H1 (cell line): ENCODE measurements at regions not wholly inside any gene's neighbourhood (a gene's known extent, or its start where the extent isn't known, plus 50 kb on each side); places are given as distances from the start of the nearest gene placed in this dataset.

Experiments
- CTCF ChIA-PET: fragments of 300-600 bp; sonication (Branson Sonifier 250); formaldehyde crosslinking; loops from one replicate; lab custom pipeline; 2021; ENCODE audit not compliant: partially characterized antibody; lab: Charles Lee
- POLR2A ChIA-PET: fragments of 300-600 bp; sonication (Branson Sonifier 250); formaldehyde crosslinking; loops from one replicate; lab custom pipeline; 2021; ENCODE audit warnings: inconsistent platforms; ENCODE audit not compliant: partially characterized antibody; lab: Charles Lee
- DNase-seq, 2 experiments: peaks; one replicate each; pipeline versions ENCODE4 v3.0.0 to v3.0.0-alpha.2; 2010 to 2022; ENCODE audit warnings: low spot score in 2 of 2, low read depth in 1 of 2, mixed read lengths in 1 of 2
- FAIRE-seq: peaks from 2 replicates; lab custom pipeline; 2011; peaks lifted over from hg19 to GRCh38; lab: Jason Lieb, UNC
- H2AFZ ChIP-seq: 2 replicates; pipeline ENCODE4 v1.8.1; 2012; ENCODE audit warnings: low read length, inconsistent platforms
- H2AK5ac ChIP-seq: 2 replicates; pipeline ENCODE4 v1.6.1; 2013; ENCODE audit warnings: low read depth, low read length
- H2BK120ac ChIP-seq: replicated peaks from 2 replicates; pipeline ENCODE3; 2013; ENCODE audit warnings: low read depth, low read length, inconsistent platforms
- H2BK12ac ChIP-seq: 2 replicates; pipeline ENCODE4 v1.6.1; 2013; ENCODE audit warnings: low read depth, low read length
- H2BK15ac ChIP-seq: 2 replicates; pipeline ENCODE4 v1.6.1; 2013; ENCODE audit warnings: low read length
- H2BK20ac ChIP-seq: 2 replicates; pipeline ENCODE4 v1.6.1; 2013; ENCODE audit warnings: low read length
- H2BK5ac ChIP-seq: 2 replicates; pipeline ENCODE4 v1.6.1; 2013; ENCODE audit warnings: low read depth, low read length
- H3K14ac ChIP-seq: 2 replicates; pipeline ENCODE4 v1.6.1; 2013; ENCODE audit warnings: inconsistent platforms; ENCODE audit not compliant: insufficient read length
- H3K18ac ChIP-seq: 2 replicates; pipeline ENCODE4 v1.6.1; 2013; ENCODE audit warnings: low read length; ENCODE audit errors: extremely low read depth
- H3K23ac ChIP-seq: 2 replicates; pipeline ENCODE4 v1.6.1; 2013; ENCODE audit warnings: inconsistent platforms; ENCODE audit not compliant: insufficient read length
- H3K23me2 ChIP-seq: 2 replicates; pipeline ENCODE4 v1.6.1; 2013; ENCODE audit warnings: low read depth, low read length
- H3K27ac ChIP-seq: 2 replicates; pipeline ENCODE4 v1.6.1; 2011; ENCODE audit warnings: low read depth, low read length, inconsistent platforms
- H3K27me3 ChIP-seq, 4 experiments: replicated peaks in 1 of 4; 1 replicate in 1 of 4; 2 replicates in 3 of 4; pipeline versions ENCODE4 v1.6.1 to v1.8.1; 2011 to 2013; ENCODE audit warnings: low read length in 3 of 4, mild to moderate bottlenecking in 3 of 4, inconsistent platforms in 2 of 4, mixed read lengths in 2 of 4, moderate library complexity in 1 of 4; ENCODE audit not compliant: control insufficient read depth in 3 of 4, insufficient read depth in 3 of 4; ENCODE audit errors: extremely low read depth in 1 of 4
- H3K36me3 ChIP-seq, 4 experiments: 2 replicates each; pipeline versions ENCODE4 v1.6.1 to v1.8.1; 2011 to 2013; ENCODE audit warnings: mild to moderate bottlenecking in 4 of 4, low read length in 3 of 4, moderate library complexity in 2 of 4, control low read depth in 1 of 4, inconsistent platforms in 1 of 4; ENCODE audit not compliant: insufficient read depth in 4 of 4, control insufficient read depth in 2 of 4
- H3K4ac ChIP-seq: replicated peaks from 2 replicates; pipeline ENCODE3; 2013; ENCODE audit warnings: low read length, low read depth, mixed read lengths, inconsistent platforms; ENCODE audit not compliant: insufficient read length
- H3K4me1 ChIP-seq, 4 experiments: replicated peaks in 1 of 4; 1 replicate in 1 of 4; 2 replicates in 3 of 4; pipeline versions ENCODE4 v1.6.1 to v1.8.1; 2011 to 2013; ENCODE audit warnings: low read length in 3 of 4, inconsistent platforms in 2 of 4, mixed read lengths in 1 of 4; ENCODE audit not compliant: insufficient read depth in 4 of 4, control insufficient read depth in 3 of 4
- H3K4me2 ChIP-seq, 2 experiments: 2 replicates each; pipeline versions ENCODE4 v1.6.1 to v1.8.1; 2011 to 2013; ENCODE audit warnings: low read depth in 2 of 2, low read length in 2 of 2, control low read depth in 1 of 2, inconsistent platforms in 1 of 2, mild to moderate bottlenecking in 1 of 2; ENCODE audit not compliant: insufficient read depth in 1 of 2
- H3K4me3 ChIP-seq, 4 experiments: fragments of 200-600, 300-600 bp in 1 of 4; sonication (generic), shearing (Covaris generic), sonication (Bioruptor Twin) in 1 of 4; 2 replicates each; pipeline versions ENCODE4 v1.5.1 to v1.8.1; 2011 to 2016; ENCODE audit warnings: low read length in 4 of 4, low read depth in 3 of 4, control low read depth in 2 of 4, inconsistent platforms in 2 of 4, mild to moderate bottlenecking in 2 of 4, mixed read lengths in 1 of 4, moderate library complexity in 1 of 4; ENCODE audit not compliant: insufficient read depth in 2 of 4; ENCODE audit errors: extremely low read depth in 1 of 4
- H3K56ac ChIP-seq: replicated peaks from 2 replicates; pipeline ENCODE3; 2013; ENCODE audit warnings: low read depth, mild to moderate bottlenecking, mixed read lengths, low read length, inconsistent platforms; ENCODE audit not compliant: insufficient read length
- H3K79me1 ChIP-seq: 2 replicates; pipeline ENCODE4 v1.6.1; 2013; ENCODE audit warnings: low read depth, low read length, control low read depth
- H3K79me2 ChIP-seq, 2 experiments: 2 replicates each; pipeline versions ENCODE4 v1.6.1 to v1.8.1; 2012 to 2013; ENCODE audit warnings: low read length in 2 of 2, mild to moderate bottlenecking in 2 of 2, inconsistent platforms in 1 of 2; ENCODE audit not compliant: insufficient read depth in 2 of 2, control insufficient read depth in 1 of 2
- H3K9ac ChIP-seq, 4 experiments: replicated peaks in 1 of 4; 1 replicate in 1 of 4; 2 replicates in 3 of 4; pipeline versions ENCODE4 v1.6.1 to v1.8.1; 2011 to 2013; ENCODE audit warnings: low read depth in 3 of 4, low read length in 3 of 4, control low read depth in 2 of 4, mild to moderate bottlenecking in 2 of 4, moderate library complexity in 2 of 4, inconsistent platforms in 1 of 4; ENCODE audit errors: extremely low read depth in 1 of 4
- H3K9me3 ChIP-seq, 2 experiments: 2 replicates each; pipeline versions ENCODE4 v1.6.1 to v1.8.1; 2012 to 2013; ENCODE audit warnings: mild to moderate bottlenecking in 2 of 2, moderate library complexity in 2 of 2, control low read depth in 1 of 2, inconsistent platforms in 1 of 2, low read depth in 1 of 2, low read length in 1 of 2, mixed read lengths in 1 of 2; ENCODE audit not compliant: insufficient read depth in 2 of 2
- H4K20me1 ChIP-seq, 2 experiments: replicated peaks in 1 of 2; 2 replicates each; pipeline versions ENCODE3 to v1.8.1; 2011 to 2013; ENCODE audit warnings: inconsistent platforms in 2 of 2, low read length in 2 of 2, mild to moderate bottlenecking in 1 of 2; ENCODE audit not compliant: insufficient read depth in 2 of 2, control insufficient read depth in 1 of 2
- H4K5ac ChIP-seq: 2 replicates; pipeline ENCODE4 v1.6.1; 2013; ENCODE audit warnings: low read length, low read depth, mixed read lengths, inconsistent platforms; ENCODE audit not compliant: insufficient read length
- H4K8ac ChIP-seq: 2 replicates; pipeline ENCODE4 v1.8.0; 2013; ENCODE audit warnings: mild to moderate bottlenecking, moderate library complexity, low read length, inconsistent platforms; ENCODE audit not compliant: insufficient read depth; ENCODE audit errors: extremely low read depth
- H4K91ac ChIP-seq: replicated peaks from 2 replicates; pipeline ENCODE3; 2013; ENCODE audit warnings: low read length, mixed read lengths, inconsistent platforms; ENCODE audit not compliant: insufficient read length
- ATF2 ChIP-seq: IDR thresholded peaks from 2 replicates; pipeline ENCODE4 v1.6.1; 2012; ENCODE audit warnings: low read length, inconsistent platforms
- BACH1 ChIP-seq: IDR thresholded peaks from 2 replicates; pipeline ENCODE4 v1.6.1; 2012; ENCODE audit warnings: low read length, improper control_type of control experiment
- CBX8 ChIP-seq: fragments of 300-800, 300-1000 bp; sonication (generic); IDR thresholded peaks from 2 replicates; pipeline ENCODE4 v1.7.1; 2016; ENCODE audit warnings: low read depth, low read length, borderline replicate concordance
- JUND ChIP-seq: IDR thresholded peaks from 2 replicates; pipeline ENCODE4 v1.6.1; 2011; ENCODE audit warnings: mild to moderate bottlenecking, improper control_type of control experiment, low read length
- KDM1A ChIP-seq: fragments of 200-600, 300-600 bp; sonication (generic); IDR thresholded peaks from 2 replicates; pipeline ENCODE4 v1.7.1; 2016; ENCODE audit warnings: mild to moderate bottlenecking, low read length, borderline replicate concordance
- SAP30 ChIP-seq: fragments of 300-600 bp; sonication (generic); IDR thresholded peaks from 2 replicates; pipeline ENCODE4 v1.7.1; 2012; ENCODE audit warnings: low read length, moderate library complexity, mild to moderate bottlenecking, inconsistent platforms; ENCODE audit not compliant: insufficient read depth, insufficient replicate concordance
- SP4 ChIP-seq: IDR thresholded peaks from 2 replicates; pipeline ENCODE4 v1.6.1; 2012; ENCODE audit warnings: low read length, inconsistent platforms
- SUZ12 ChIP-seq: fragments of 200-600 bp; sonication (generic); IDR thresholded peaks from 2 replicates; pipeline ENCODE4 v1.6.1; 2012; ENCODE audit warnings: mild to moderate bottlenecking, inconsistent platforms, low read length, moderate library complexity, mixed read lengths
- TAF1 ChIP-seq: IDR thresholded peaks from 2 replicates; pipeline ENCODE4 v1.6.1; 2011; ENCODE audit warnings: mild to moderate bottlenecking, low read depth, low read length
- WGBS, 2 experiments: shearing (Covaris generic) in 1 of 2; methylation state at CpG; one replicate each; pipeline versions ENCODE4 v1.1.6 to v1.1.7; 2013 to 2015; ENCODE audit warnings: low lambda C conversion rate in 2 of 2, mixed read lengths in 2 of 2, inconsistent platforms in 1 of 2, low coverage in 1 of 2, missing lambda C conversion rate in 1 of 2; ENCODE audit not compliant: insufficient replicate concordance in 2 of 2, insufficient coverage in 1 of 2, insufficient read length in 1 of 2; ENCODE audit errors: extremely low coverage in 1 of 2, missing lambda C conversion rate in 1 of 2; 5-methylcytosine and 5-hydroxymethylcytosine counted together

- Histone ChIP-seq H3K27me3 (no peaks in the 10 kb centered on the region), H2AFZ (no peak overlapping the region; the same call in 1 of the 2 replicates), H3K79me1 (no peaks in the 10 kb centered on the region), H3K79me2 (no peaks in the 10 kb centered on the region), H3K27ac (no peak overlapping the region), H2AK5ac (no peak overlapping the region), H3K4ac (no peak overlapping the region), H2BK5ac (no peak overlapping the region), H3K36me3 (no peaks in the 10 kb centered on the region), H2BK120ac (no peak overlapping the region), H2BK20ac (no peak overlapping the region), H4K91ac (no peak overlapping the region), H3K4me1 (peaks cover 0 to 7% (median 2%) of the 10 kb centered on the region in 4 experiments; a peak in 4 of 7 replicates), H4K20me1 (no peaks in the 10 kb centered on the region), H3K9ac (no peak overlapping the region), H3K23ac (no peak overlapping the region), H2BK15ac (no peak overlapping the region), H3K9me3 (no peaks in the 10 kb centered on the region), H3K56ac (no peak overlapping the region), H3K23me2 (no peaks in the 10 kb centered on the region), H3K14ac (no peak overlapping the region), H3K18ac (no peak overlapping the region), H4K8ac (no peak overlapping the region), H3K4me2 (no peak overlapping the region), H2BK12ac (no peak overlapping the region), H3K4me3 (no peak overlapping the region), H4K5ac (no peak overlapping the region)
- DNase-seq (no peak), FAIRE-seq (no peak)
- WGBS, 2 experiments, result 81% methylated on average over 9 of the region's 9 CpGs; no CpG with 5 or more reads in 1 of the 2 experiments
- POLR2A ChIA-PET, result no interaction called here
- CTCF ChIA-PET, result interaction anchor here (1.2 to 1.4 kb wide), 3 partner anchors 24 to 243 kb away, joined by 3 read pairs; no protein-coding TSS in a partner anchor
- TF ChIP-seq ATF2 (no peak), SUZ12 (no peak), JUND (no peak), KDM1A (no peak), SAP30 (no peak), TAF1 (no peak), SP4 (no peak), CBX8 (no peak), BACH1 (no peak)
Observed at GRCh38 chr3:176697284-176697889, 499.9 kb downstream of the TBL1XR1 start.
